ENCODE measurements at regions not wholly inside any gene's neighbourhood (a gene's known extent, or its start where the extent isn't known, plus 50 kb on each side); places are given as distances from the start of the nearest gene placed in this dataset.

DNA sequence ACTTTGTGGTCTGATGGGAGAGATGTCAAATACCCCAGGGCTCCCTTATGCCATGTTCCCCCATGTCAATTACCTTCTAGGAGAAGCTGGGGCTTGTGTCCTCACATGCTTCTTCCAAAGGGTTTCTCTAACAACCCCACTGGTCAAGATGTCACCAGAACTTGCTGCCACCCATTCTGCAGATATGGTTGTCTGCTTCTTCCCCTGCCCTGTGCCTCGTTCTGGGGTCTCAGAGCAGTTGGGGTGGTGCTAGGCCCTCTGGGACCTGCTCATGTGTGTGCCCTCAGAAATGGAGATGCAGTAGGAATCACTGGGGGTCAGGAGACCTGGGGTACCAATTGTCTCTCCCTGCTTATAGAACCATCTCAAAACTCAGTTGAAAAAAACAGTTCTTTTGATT lies 268.6 kb downstream of the MYCN start:
- Histone ChIP-seq H3K4me1 (ENCODE audit: control insufficient read depth in 2 of 2, insufficient read depth in 2 of 2, low read length in 1 of 2) (peaks cover 0 to 3% of the 10 kb centered on the region in 2 donors), H3K36me3 (ENCODE audit: control insufficient read depth in 2 of 2, insufficient read depth in 2 of 2, low read length in 1 of 2) (no peaks in the 10 kb centered on the region)
- WGBS, 2 donors: 76 to 79% methylated on average over 1 of the region's 1 CpG

DNA sequence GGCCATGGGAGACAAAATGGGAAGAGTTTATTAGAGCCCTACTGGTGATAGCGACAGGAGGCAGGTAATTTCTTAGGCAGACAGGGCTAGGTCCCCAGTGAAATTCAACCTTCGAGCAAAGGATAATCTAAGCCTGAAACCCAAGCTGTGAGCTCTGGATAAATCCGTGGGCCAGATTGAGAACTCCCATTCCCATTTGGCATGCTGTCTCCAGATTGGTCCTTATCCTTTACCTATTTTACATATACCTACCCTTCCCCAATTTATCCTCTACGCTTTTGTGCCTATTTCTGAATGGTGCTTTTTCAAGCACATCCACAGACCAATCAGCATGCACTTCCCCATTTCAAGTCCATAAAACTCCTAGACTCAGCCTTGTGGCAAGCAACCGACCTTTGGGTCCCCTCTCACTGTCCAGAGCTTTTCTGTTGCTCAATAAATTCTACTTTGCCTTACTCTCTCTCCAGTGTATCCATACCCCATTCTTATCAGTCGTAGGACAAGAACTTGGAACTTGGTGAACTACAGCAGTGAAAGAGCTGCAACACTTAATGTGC lies 268.0 kb downstream of the MYCN start:
- Histone ChIP-seq H3K27ac (ENCODE audit: low read depth in 2 of 2, low read length in 1 of 2) (no peak overlapping the region), H3K4me1 (ENCODE audit: control insufficient read depth in 2 of 2, insufficient read depth in 2 of 2, low read length in 1 of 2) (peaks cover 2 to 3% of the 10 kb centered on the region in 2 donors), H3K36me3 (ENCODE audit: control insufficient read depth in 2 of 2, insufficient read depth in 2 of 2, low read length in 1 of 2) (no peaks in the 10 kb centered on the region), H3K9me3 (ENCODE audit: control insufficient read depth in 2 of 2, insufficient read depth in 1 of 2, low read depth in 1 of 2, low read length in 1 of 2) (no peaks in the 10 kb centered on the region), H3K27me3 (ENCODE audit: control insufficient read depth in 1 of 2, insufficient read depth in 2 of 2, low read length in 2 of 2) (no peaks in the 10 kb centered on the region), H3K4me3 (ENCODE audit: low read depth in 1 of 2, low read length in 2 of 2) (no peak overlapping the region)
- 78 to 80% methylated on average over 6 of the region's 6 CpGs for WGBS, 2 donors

More for the DNA sequence above, 268.6 kb downstream of the MYCN start:
- Histone ChIP-seq H3K9me3 (ENCODE audit: control insufficient read depth in 2 of 2, insufficient read depth in 1 of 2, low read depth in 1 of 2, low read length in 1 of 2) (no peaks in the 10 kb centered on the region), H3K4me3 (ENCODE audit: low read depth in 1 of 2, low read length in 2 of 2) (no peak overlapping the region), H3K27me3 (ENCODE audit: control insufficient read depth in 1 of 2, insufficient read depth in 2 of 2, low read length in 2 of 2) (no peaks in the 10 kb centered on the region), H3K27ac (ENCODE audit: low read depth in 2 of 2, low read length in 1 of 2) (no peak overlapping the region)

DNA sequence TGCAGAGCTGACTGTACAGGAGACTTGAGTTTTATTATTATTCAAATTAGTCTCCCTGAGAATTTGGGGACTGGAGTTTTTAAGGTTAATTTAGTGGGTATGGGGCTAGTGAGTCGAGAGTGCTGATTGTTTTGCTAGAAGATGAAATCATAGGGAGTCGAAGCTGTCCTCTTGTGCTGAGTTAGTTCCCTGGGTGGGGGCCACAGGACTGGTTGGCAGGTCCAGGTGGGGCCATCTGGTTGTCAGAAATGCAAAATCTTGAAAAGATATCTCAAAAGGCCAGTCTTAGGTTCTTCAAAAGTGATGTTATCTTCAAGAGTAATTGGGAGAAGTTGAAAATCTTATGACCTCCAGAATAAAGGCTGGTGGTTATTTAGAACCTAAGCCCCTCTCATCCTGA lies 267.3 kb downstream of the MYCN start:
- H3K4me3 ChIP-seq (ENCODE audit: low read depth in 1 of 2, low read length in 2 of 2): no peak overlapping the region
- no peaks in the 10 kb centered on the region for H3K9me3 ChIP-seq (ENCODE audit: control insufficient read depth in 2 of 2, insufficient read depth in 1 of 2, low read depth in 1 of 2, low read length in 1 of 2)
- H3K27me3 ChIP-seq (ENCODE audit: control insufficient read depth in 1 of 2, insufficient read depth in 2 of 2, low read length in 2 of 2): no peaks in the 10 kb centered on the region
- no peak overlapping the region for H3K27ac ChIP-seq (ENCODE audit: low read depth in 2 of 2, low read length in 1 of 2)
- 76 to 81% methylated on average over 2 of the region's 2 CpGs for WGBS, 2 donors
- no peaks in the 10 kb centered on the region for H3K36me3 ChIP-seq (ENCODE audit: control insufficient read depth in 2 of 2, insufficient read depth in 2 of 2, low read length in 1 of 2)
- H3K4me1 ChIP-seq (ENCODE audit: control insufficient read depth in 2 of 2, insufficient read depth in 2 of 2, low read length in 1 of 2): peaks cover 2 to 4% of the 10 kb centered on the region in 2 donors

DNA sequence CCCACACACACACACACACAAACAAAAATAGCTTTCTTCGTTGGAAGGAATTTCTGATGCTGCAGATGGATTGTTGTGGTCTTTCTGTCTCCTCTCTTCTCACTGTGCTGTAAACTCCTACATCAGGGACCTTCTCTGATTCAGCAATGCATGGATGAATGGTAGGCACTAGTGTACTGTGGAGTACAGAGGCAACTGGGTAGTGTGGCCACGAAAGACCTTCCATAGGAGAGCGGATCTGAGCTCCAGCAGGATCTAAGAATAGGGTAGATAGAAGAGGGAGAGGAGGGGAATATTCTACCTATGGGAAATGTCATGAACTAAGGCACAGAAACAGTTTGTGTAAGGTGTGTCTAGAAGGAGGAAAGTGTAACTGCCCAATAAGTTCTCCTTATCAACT lies 266.8 kb downstream of the MYCN start:
- Histone ChIP-seq H3K4me1 (ENCODE audit: control insufficient read depth in 2 of 2, insufficient read depth in 2 of 2, low read length in 1 of 2) (peaks cover 3 to 5% of the 10 kb centered on the region in 2 donors), H3K27ac (ENCODE audit: low read depth in 2 of 2, low read length in 1 of 2) (no peak overlapping the region), H3K9me3 (ENCODE audit: control insufficient read depth in 2 of 2, insufficient read depth in 1 of 2, low read depth in 1 of 2, low read length in 1 of 2) (no peaks in the 10 kb centered on the region), H3K36me3 (ENCODE audit: control insufficient read depth in 2 of 2, insufficient read depth in 2 of 2, low read length in 1 of 2) (no peaks in the 10 kb centered on the region), H3K27me3 (ENCODE audit: control insufficient read depth in 1 of 2, insufficient read depth in 2 of 2, low read length in 2 of 2) (no peaks in the 10 kb centered on the region), H3K4me3 (ENCODE audit: low read depth in 1 of 2, low read length in 2 of 2) (no peak overlapping the region)
- 86 to 89% methylated on average over 3 of the region's 3 CpGs for WGBS, 2 donors

DNA sequence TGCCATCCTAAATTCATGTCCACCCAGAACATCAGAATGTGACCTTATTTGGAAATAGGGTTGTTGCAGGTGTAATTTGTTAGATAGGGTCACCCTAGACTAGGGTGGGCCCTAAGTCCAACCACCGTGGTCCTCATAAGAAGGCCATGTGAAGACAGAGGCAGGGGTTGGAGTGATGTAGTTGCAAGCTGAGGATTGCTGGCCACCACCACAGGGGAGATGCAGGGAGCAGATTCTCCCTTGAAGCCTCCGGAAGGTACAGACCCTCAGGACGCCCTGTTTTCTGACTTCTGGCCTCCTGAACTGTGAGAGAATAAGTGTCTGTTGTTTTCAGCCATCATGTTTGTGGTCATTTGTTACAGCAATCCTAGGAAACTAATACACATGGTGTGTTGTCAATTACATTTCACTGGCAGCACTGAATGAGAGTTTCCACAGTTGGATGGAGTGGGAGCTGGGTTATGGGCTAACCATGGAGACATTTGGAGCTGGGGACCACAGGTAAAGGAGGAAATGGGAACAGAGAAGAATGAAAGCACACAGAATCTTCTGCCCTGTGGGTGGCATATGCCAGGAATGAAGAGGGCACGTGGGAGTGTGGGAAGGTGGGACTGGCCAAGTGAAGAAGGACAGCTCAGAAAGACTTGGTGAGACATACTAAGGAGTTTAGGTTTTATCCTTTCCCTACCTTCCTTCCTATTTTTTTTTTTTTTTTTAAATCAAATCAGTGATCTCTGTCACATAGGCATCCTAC lies 266.0 kb downstream of the MYCN start:
- Histone ChIP-seq H3K4me3 (ENCODE audit: low read depth in 1 of 2, low read length in 2 of 2) (no peak overlapping the region), H3K36me3 (ENCODE audit: control insufficient read depth in 2 of 2, insufficient read depth in 2 of 2, low read length in 1 of 2) (no peaks in the 10 kb centered on the region), H3K27me3 (ENCODE audit: control insufficient read depth in 1 of 2, insufficient read depth in 2 of 2, low read length in 2 of 2) (no peaks in the 10 kb centered on the region), H3K4me1 (ENCODE audit: control insufficient read depth in 2 of 2, insufficient read depth in 2 of 2, low read length in 1 of 2) (peaks cover 5 to 6% of the 10 kb centered on the region in 2 donors), H3K27ac (ENCODE audit: low read depth in 2 of 2, low read length in 1 of 2) (no peak overlapping the region), H3K9me3 (ENCODE audit: control insufficient read depth in 2 of 2, insufficient read depth in 1 of 2, low read depth in 1 of 2, low read length in 1 of 2) (no peaks in the 10 kb centered on the region)
- WGBS, 2 donors: 82 to 83% methylated on average over 4 of the region's 4 CpGs

DNA sequence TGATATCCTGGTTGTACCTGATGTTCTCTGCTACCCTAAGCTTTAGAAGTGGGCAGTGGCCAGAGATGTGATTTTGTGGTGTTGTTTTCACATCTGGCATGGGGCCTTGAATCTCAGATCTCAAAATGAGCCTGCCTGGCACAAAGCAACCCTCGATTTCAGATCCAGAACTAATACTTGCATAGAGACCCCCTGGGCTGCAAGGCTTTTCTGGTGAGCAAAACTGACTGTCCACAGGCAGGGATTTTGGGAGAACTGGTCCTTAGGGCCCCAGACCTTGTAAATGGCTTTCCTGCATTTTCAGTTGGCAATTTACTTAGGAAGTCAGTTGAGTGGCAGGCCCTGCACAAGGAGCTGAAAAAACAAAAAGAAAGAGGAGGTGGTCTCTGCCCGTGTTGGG lies 265.3 kb downstream of the MYCN start:
- 84 to 89% methylated on average over 2 of the region's 2 CpGs for WGBS, 2 donors
- no peak overlapping the region for H3K4me3 ChIP-seq (ENCODE audit: low read depth in 1 of 2, low read length in 2 of 2)
- H3K27me3 ChIP-seq (ENCODE audit: control insufficient read depth in 1 of 2, insufficient read depth in 2 of 2, low read length in 2 of 2): no peaks in the 10 kb centered on the region
- H3K36me3 ChIP-seq (ENCODE audit: control insufficient read depth in 2 of 2, insufficient read depth in 2 of 2, low read length in 1 of 2): no peaks in the 10 kb centered on the region
- H3K4me1 ChIP-seq (ENCODE audit: control insufficient read depth in 2 of 2, insufficient read depth in 2 of 2, low read length in 1 of 2): peaks cover 5 to 6% of the 10 kb centered on the region in 2 donors
- no peaks in the 10 kb centered on the region for H3K9me3 ChIP-seq (ENCODE audit: control insufficient read depth in 2 of 2, insufficient read depth in 1 of 2, low read depth in 1 of 2, low read length in 1 of 2)
- no peak overlapping the region for H3K27ac ChIP-seq (ENCODE audit: low read depth in 2 of 2, low read length in 1 of 2)

DNA sequence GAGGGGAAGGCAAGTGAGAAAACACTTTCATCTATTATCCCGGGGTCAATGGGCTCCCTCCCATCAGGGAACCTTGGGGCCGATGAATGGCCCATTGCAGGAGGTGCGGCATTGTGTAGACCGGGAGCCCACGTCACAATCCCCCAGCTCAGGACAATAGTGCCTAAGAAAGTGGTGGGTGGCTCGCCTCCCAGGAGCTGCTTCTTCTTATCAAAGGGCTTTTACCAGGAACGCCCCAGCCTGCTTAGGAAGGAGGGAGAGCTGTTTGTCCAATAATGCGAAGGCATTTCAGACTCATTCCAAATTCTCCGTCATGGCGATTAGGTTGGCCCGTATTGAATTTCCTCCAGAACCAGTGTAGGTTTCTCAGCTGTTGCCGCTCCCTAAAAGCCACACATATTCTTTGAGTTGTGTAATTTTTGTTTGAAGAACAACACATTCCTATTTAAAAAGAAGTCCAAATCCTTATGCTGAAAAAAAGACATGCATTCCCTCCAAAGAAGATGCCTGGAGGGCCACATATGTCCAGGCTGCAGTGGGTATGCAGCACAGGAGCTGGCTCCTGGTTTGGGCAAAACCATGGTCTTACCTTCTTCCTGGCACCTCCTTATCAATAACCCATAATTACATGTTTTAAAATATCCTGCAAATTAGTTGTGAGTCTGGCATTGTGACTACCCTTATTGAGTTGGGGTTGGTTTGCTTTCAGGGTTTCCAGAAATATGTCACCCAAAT lies 264.7 kb downstream of the MYCN start:
- Histone ChIP-seq H3K4me1 (ENCODE audit: control insufficient read depth in 2 of 2, insufficient read depth in 2 of 2, low read length in 1 of 2) (peaks cover 5 to 6% of the 10 kb centered on the region in 2 donors), H3K36me3 (ENCODE audit: control insufficient read depth in 2 of 2, insufficient read depth in 2 of 2, low read length in 1 of 2) (no peaks in the 10 kb centered on the region), H3K9me3 (ENCODE audit: control insufficient read depth in 2 of 2, insufficient read depth in 1 of 2, low read depth in 1 of 2, low read length in 1 of 2) (no peaks in the 10 kb centered on the region), H3K4me3 (ENCODE audit: low read depth in 1 of 2, low read length in 2 of 2) (no peak overlapping the region), H3K27ac (ENCODE audit: low read depth in 2 of 2, low read length in 1 of 2) (no peak overlapping the region), H3K27me3 (ENCODE audit: control insufficient read depth in 1 of 2, insufficient read depth in 2 of 2, low read length in 2 of 2) (no peaks in the 10 kb centered on the region)
- WGBS, 2 donors: 81 to 82% methylated on average over 12 of the region's 12 CpGs

DNA sequence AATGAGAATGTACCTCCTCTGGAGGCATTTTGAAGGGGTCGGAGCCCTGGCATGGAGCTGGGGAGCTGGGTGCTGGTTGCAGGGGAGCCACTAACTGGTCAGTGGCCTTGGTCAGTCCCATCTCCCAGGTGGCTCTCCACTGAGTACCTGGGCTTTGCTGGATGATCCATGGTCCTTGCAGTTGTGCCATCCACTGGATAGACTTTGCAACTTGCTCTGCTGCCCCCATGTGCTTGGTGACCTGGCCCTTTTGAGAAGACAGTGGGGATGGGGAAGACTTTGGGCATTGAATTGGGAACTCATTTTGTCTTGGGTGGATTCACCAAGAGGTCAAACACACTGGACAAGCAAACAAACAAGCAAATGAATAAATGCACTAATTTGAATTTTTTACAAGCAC lies 263.9 kb downstream of the MYCN start:
- no peaks in the 10 kb centered on the region for H3K9me3 ChIP-seq (ENCODE audit: control insufficient read depth in 2 of 2, insufficient read depth in 1 of 2, low read depth in 1 of 2, low read length in 1 of 2)
- WGBS, 2 donors: 94 to 98% methylated on average over 1 of the region's 1 CpG
- H3K27me3 ChIP-seq (ENCODE audit: control insufficient read depth in 1 of 2, insufficient read depth in 2 of 2, low read length in 2 of 2): no peaks in the 10 kb centered on the region
- H3K4me3 ChIP-seq (ENCODE audit: low read depth in 1 of 2, low read length in 2 of 2): no peak overlapping the region
- H3K27ac ChIP-seq (ENCODE audit: low read depth in 2 of 2, low read length in 1 of 2): no peak overlapping the region
- no peaks in the 10 kb centered on the region for H3K36me3 ChIP-seq (ENCODE audit: control insufficient read depth in 2 of 2, insufficient read depth in 2 of 2, low read length in 1 of 2)
- peaks cover 5 to 6% of the 10 kb centered on the region in 2 donors for H3K4me1 ChIP-seq (ENCODE audit: control insufficient read depth in 2 of 2, insufficient read depth in 2 of 2, low read length in 1 of 2)

DNA sequence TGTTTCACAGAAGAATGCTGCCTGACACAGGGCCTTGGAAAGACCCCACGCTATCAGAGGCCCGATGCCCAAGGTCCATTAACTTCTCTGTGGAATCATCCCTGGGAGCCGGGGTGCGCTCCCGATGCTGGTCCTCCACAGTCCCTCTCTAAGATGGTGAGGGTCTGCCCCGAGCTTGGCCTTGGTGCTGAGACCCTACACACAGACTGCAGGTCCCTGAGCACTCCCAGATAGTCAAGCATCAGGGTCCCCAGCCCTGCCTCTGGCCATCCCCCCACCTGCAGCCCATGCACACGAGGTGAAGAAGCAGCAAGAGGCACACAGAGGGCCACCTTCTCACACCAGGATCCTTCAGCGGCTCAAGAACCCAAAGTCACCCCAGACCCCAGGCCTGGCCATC lies 263.3 kb downstream of the MYCN start:
- WGBS, 2 donors: 89 to 92% methylated on average over 8 of the region's 8 CpGs
- no peaks in the 10 kb centered on the region for H3K9me3 ChIP-seq (ENCODE audit: control insufficient read depth in 2 of 2, insufficient read depth in 1 of 2, low read depth in 1 of 2, low read length in 1 of 2)
- no peaks in the 10 kb centered on the region for H3K27me3 ChIP-seq (ENCODE audit: control insufficient read depth in 1 of 2, insufficient read depth in 2 of 2, low read length in 2 of 2)
- no peak overlapping the region for H3K4me3 ChIP-seq (ENCODE audit: low read depth in 1 of 2, low read length in 2 of 2)
- no peaks in the 10 kb centered on the region for H3K36me3 ChIP-seq (ENCODE audit: control insufficient read depth in 2 of 2, insufficient read depth in 2 of 2, low read length in 1 of 2)
- H3K27ac ChIP-seq (ENCODE audit: low read depth in 2 of 2, low read length in 1 of 2): no peak overlapping the region
- peaks cover 5 to 6% of the 10 kb centered on the region in 2 donors for H3K4me1 ChIP-seq (ENCODE audit: control insufficient read depth in 2 of 2, insufficient read depth in 2 of 2, low read length in 1 of 2)

All from esophagus (tissue), 2 donors.